ENCODE measurements at regions not wholly inside any gene's neighbourhood (a gene's known extent, or its start where the extent isn't known, plus 50 kb on each side); places are given as distances from the start of the nearest gene placed in this dataset.

GRCh38 chr21:10466200-10466599 is 55.2 kb upstream of the TPTE start:
- no peak for TF ChIP-seq CTCF (IDR thresholded peaks at IDR 0.05)
- no peak for TF ChIP-seq POLR2A (IDR thresholded peaks at IDR 0.05)
- TF ChIP-seq POLR2AphosphoS5 (IDR thresholded peaks at IDR 0.05), result no peak

Data from prostate gland (tissue), 2 donors.